ENCODE measurements at regions not wholly inside any gene's neighbourhood (a gene's known extent, or its start where the extent isn't known, plus 50 kb on each side); places are given as distances from the start of the nearest gene placed in this dataset.

GRCh38 chr15:70573121-70573850, 190.1 kb downstream of the UACA start:
- no peak for TF ChIP-seq POLR2AphosphoS5 (IDR thresholded peaks at IDR 0.05; ENCODE audit: insufficient read depth in 1 of 2, low read depth in 1 of 2)
- no peak for TF ChIP-seq CTCF (IDR thresholded peaks at IDR 0.05)
- TF ChIP-seq POLR2A (IDR thresholded peaks at IDR 0.05), result no peak
- Histone ChIP-seq H3K27me3 (no peaks in the 10 kb centered on the region), H3K4me1 (no peaks in the 10 kb centered on the region), H3K27ac (no peak overlapping the region), H3K4me3 (no peak overlapping the region), H3K36me3 (no peaks in the 10 kb centered on the region), H3K9me3 (no peaks in the 10 kb centered on the region)
- peak in 1 of 2 donors; percentile 52 for DNase-seq (ENCODE audit: extremely low spot score in 2 of 2)
- intact Hi-C loops (cut with DNase I), result no loop called here

GRCh38 chr15:70569714-70570231, 193.6 kb downstream of the UACA start:
- Histone ChIP-seq H3K4me1 (no peaks in the 10 kb centered on the region), H3K36me3 (no peaks in the 10 kb centered on the region), H3K27me3 (no peaks in the 10 kb centered on the region), H3K27ac (no peak overlapping the region), H3K4me3 (no peak overlapping the region), H3K9me3 (no peaks in the 10 kb centered on the region)
- intact Hi-C loops (cut with DNase I), result no loop called here
- TF ChIP-seq CTCF (IDR thresholded peaks at IDR 0.05) (no peak), POLR2A (IDR thresholded peaks at IDR 0.05) (no peak), POLR2AphosphoS5 (IDR thresholded peaks at IDR 0.05; ENCODE audit: insufficient read depth in 1 of 2, low read depth in 1 of 2) (no peak)
- peak; percentile 40 to 61 for DNase-seq (ENCODE audit: extremely low spot score in 2 of 2)

DNA sequence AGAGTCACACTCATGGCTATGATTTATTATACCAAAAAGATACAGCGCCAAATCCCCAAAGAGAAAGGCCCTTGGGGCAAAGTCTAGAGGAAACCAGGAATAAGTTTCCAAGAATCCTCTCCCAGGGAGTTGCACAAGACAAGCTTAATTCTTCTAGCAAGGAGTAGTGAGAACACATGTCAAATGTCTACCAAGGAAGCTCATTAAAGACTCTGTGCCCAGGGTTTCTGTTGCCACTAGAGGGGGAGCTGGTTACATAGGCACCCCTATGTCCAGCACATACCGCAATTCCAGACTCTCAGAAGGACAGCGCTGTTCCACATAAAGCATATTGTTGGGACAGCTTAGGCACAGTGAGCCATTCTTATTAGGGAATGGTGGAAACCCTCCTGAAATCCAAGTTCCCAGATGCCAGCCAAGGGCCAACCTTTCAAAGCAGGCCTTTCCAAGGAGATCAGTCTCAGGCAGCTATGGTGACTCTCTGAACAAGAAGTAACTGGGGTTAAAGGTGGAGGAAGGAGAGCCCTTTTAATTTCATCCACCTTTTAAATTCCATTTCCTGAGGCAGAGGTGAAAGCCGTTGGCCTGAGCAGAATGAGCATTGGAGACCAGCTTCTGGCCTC, 194.2 kb downstream of the UACA start:
- Histone ChIP-seq H3K4me1 (no peaks in the 10 kb centered on the region), H3K27me3 (no peaks in the 10 kb centered on the region), H3K27ac (no peak overlapping the region), H3K4me3 (no peak overlapping the region), H3K36me3 (no peaks in the 10 kb centered on the region), H3K9me3 (no peaks in the 10 kb centered on the region)
- TF ChIP-seq CTCF (IDR thresholded peaks at IDR 0.05) (peak in 1 of 3 experiments; percentile 6), POLR2AphosphoS5 (IDR thresholded peaks at IDR 0.05; ENCODE audit: insufficient read depth in 1 of 2, low read depth in 1 of 2) (no peak)
- DNase-seq (ENCODE audit: extremely low spot score in 2 of 2), result peak; percentile 37 to 62
- intact Hi-C loops (cut with DNase I), result no loop called here

- no peak overlapping the region for H3K4me3 ChIP-seq
- H3K27ac ChIP-seq, result no peak overlapping the region
- intact Hi-C loops (cut with DNase I), result no loop called here
- DNase-seq (ENCODE audit: extremely low spot score in 2 of 2), result no peak
- no peaks in the 10 kb centered on the region for H3K27me3 ChIP-seq
- no peaks in the 10 kb centered on the region for H3K9me3 ChIP-seq
- TF ChIP-seq CTCF (IDR thresholded peaks at IDR 0.05), result no peak
- TF ChIP-seq POLR2AphosphoS5 (IDR thresholded peaks at IDR 0.05; ENCODE audit: insufficient read depth in 1 of 2, low read depth in 1 of 2), result no peak
- TF ChIP-seq POLR2A (IDR thresholded peaks at IDR 0.05), result no peak
- H3K4me1 ChIP-seq, result no peaks in the 10 kb centered on the region
- H3K36me3 ChIP-seq, result no peaks in the 10 kb centered on the region
These were observed 196.4 kb downstream of the UACA start for GRCh38 chr15:70566989-70567388.
